HFF-Myc (cell line): ENCODE measurements at regions not wholly inside any gene's neighbourhood (a gene's known extent, or its start where the extent isn't known, plus 50 kb on each side); places are given as distances from the start of the nearest gene placed in this dataset.

ENCODE experiments used
- DNase-seq: peaks from one replicate; pipeline ENCODE4 v3.0.0-alpha.2; 2011; ENCODE audit warnings: low read depth; ENCODE audit errors: extremely low read depth
- H3K4me3 ChIP-seq: replicated peaks from 2 replicates; pipeline ENCODE4 v1.5.1; 2011; ENCODE audit warnings: low read depth, mild to moderate bottlenecking, control low read depth, low read length
- CTCF ChIP-seq: IDR thresholded peaks from 2 replicates; pipeline ENCODE4 v1.5.1; 2012; ENCODE audit warnings: mild to moderate bottlenecking, low read depth, low read length, control low read depth; ENCODE audit errors: missing control alignments

- H3K4me3 ChIP-seq: no peak overlapping the region
- peak; percentile 40 for DNase-seq
- TF ChIP-seq CTCF: no peak
These were observed 51.5 kb upstream of the RAP2C start for GRCh38 chrX:132270699-132271098.

- no peak for TF ChIP-seq CTCF
- no peak overlapping the region for H3K4me3 ChIP-seq
- DNase-seq: no peak
These were observed 50.8 kb upstream of the RAP2C start for GRCh38 chrX:132270021-132270420.
